ENCODE measurements at regions not wholly inside any gene's neighbourhood (a gene's known extent, or its start where the extent isn't known, plus 50 kb on each side); places are given as distances from the start of the nearest gene placed in this dataset.

DNA sequence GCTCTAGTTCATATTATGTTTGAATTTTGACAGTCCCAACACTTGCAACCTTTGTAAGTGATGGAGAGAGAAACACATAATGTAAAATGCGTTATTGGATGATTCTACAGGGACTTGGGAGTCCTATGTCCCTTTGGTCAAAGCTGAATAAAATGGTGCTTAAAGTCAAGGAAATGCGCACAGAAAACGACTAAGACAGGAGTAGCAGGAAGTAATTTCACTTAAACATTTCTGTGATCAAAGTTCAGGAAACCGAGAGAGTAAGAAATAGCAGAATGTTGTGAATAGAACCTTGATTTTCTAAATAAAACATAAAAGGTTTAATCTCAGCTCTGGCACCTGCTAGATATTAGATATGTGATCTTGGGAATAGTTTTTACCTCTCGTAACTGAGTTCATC lies 2339.2 kb downstream of the MAT2B start:
- TF ChIP-seq POLR2A (IDR thresholded peaks at IDR 0.05; ENCODE audit: low read length) (no peak), GATA1 (IDR thresholded peaks at IDR 0.05; ENCODE audit: low read depth, low read length) (no peak)
